Upper lobe of left lung (tissue), 4 donors: ENCODE measurements at regions not wholly inside any gene's neighbourhood (a gene's known extent, or its start where the extent isn't known, plus 50 kb on each side); places are given as distances from the start of the nearest gene placed in this dataset.

ENCODE experiments used
- EP300 ChIP-seq, 4 donors: sonication (generic); formaldehyde crosslinking; IDR thresholded peaks; one replicate each; pipeline ENCODE4 v1.5.1; 2017; ENCODE audit warnings: antibody characterized with exemption in 4 of 4, control low read depth in 2 of 4
- POLR2A ChIP-seq, 4 donors: fragments of 450-650 bp; IDR thresholded peaks; one replicate each; pipeline ENCODE4 v1.5.1; 2016 to 2017; ENCODE audit warnings: antibody characterized with exemption in 4 of 4, mild to moderate bottlenecking in 2 of 4
- TF ChIP-seq, protein P1 (sequence below), 6 experiments: fragments of 450-650 bp in 4 of 6; fragments of 200-600 bp in 2 of 6; sonication (generic) in 2 of 6; IDR thresholded peaks; one replicate each; pipeline ENCODE4 v1.5.1; 2016 to 2019; ENCODE audit warnings: antibody characterized with exemption in 6 of 6

DNA sequence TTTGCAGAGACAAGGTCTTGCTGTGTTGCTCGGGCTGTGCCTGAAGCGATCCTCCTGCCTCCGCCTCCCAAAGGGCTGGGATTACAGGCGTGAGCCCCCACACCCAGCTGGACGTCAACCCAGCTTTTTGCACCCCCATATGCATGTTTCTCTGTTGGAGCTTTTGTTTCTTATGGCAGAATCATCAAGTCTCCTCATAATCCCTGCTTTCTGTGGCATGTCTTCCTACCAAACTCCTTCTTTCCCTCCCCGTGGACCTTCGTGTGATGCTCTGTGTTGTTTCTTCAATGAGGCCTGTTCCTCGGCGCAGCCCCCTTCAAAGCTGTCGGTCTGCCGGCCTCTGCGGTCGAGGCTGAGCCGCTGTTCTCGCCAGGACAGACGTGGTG, 71.6 kb downstream of the METRNL start:
- TF ChIP-seq POLR2A (IDR thresholded peaks at IDR 0.05) = no peak
- TF ChIP-seq, protein P1, sequence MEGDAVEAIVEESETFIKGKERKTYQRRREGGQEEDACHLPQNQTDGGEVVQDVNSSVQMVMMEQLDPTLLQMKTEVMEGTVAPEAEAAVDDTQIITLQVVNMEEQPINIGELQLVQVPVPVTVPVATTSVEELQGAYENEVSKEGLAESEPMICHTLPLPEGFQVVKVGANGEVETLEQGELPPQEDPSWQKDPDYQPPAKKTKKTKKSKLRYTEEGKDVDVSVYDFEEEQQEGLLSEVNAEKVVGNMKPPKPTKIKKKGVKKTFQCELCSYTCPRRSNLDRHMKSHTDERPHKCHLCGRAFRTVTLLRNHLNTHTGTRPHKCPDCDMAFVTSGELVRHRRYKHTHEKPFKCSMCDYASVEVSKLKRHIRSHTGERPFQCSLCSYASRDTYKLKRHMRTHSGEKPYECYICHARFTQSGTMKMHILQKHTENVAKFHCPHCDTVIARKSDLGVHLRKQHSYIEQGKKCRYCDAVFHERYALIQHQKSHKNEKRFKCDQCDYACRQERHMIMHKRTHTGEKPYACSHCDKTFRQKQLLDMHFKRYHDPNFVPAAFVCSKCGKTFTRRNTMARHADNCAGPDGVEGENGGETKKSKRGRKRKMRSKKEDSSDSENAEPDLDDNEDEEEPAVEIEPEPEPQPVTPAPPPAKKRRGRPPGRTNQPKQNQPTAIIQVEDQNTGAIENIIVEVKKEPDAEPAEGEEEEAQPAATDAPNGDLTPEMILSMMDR (IDR thresholded peaks at IDR 0.05) = no peak
- no peak for TF ChIP-seq EP300 (IDR thresholded peaks at IDR 0.05)
